ENCODE measurements at regions not wholly inside any gene's neighbourhood (a gene's known extent, or its start where the extent isn't known, plus 50 kb on each side); places are given as distances from the start of the nearest gene placed in this dataset.
"Not testable (repeated sequence)": the region's sequence is repeated elsewhere in the genome, so short reads cannot be mapped to it uniquely, and the experiment has no call there.

DNA sequence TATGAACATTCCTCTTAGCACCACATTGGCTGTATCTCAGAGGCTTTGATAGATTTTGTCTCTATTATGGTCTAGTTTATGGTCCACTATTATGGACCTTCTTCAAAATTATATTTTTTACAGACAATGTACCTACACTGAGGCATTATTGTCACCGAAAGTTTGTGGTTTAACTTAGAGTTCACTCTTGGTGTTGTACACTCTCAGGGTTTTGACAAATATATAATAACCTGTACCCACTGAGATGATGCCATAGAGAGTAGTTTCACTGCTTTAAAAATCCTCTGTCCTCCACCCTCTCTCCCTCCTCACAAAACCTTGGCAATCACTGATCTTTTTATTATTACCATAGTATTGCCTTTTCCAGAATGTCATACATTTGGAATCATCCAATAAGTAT lies 528.2 kb downstream of the SLC6A15 start:
- no peaks in the 10 kb centered on the region for H3K27me3 ChIP-seq
- H3K36me3 ChIP-seq: no peaks in the 10 kb centered on the region
- intact Hi-C loops (cut with DNase I): no loop called here
- no peak overlapping the region for H3K4me3 ChIP-seq
- no peak for DNase-seq
- peaks cover 0 to 5% (median 0%) of the 10 kb centered on the region in 4 donors for H3K9me3 ChIP-seq
- no peaks in the 10 kb centered on the region for H3K4me1 ChIP-seq
- TF ChIP-seq EP300 (IDR thresholded peaks at IDR 0.05): no peak
- TF ChIP-seq POLR2A (IDR thresholded peaks at IDR 0.05): no peak
- H3K27ac ChIP-seq: no peak overlapping the region
- 96 to 98% methylated on average over 1 of the region's 1 CpG for WGBS, 2 donors

- H3K27me3 ChIP-seq; H3K27ac ChIP-seq; H3K9me3 ChIP-seq; H3K36me3 ChIP-seq; H3K4me1 ChIP-seq; DNase-seq; H3K4me3 ChIP-seq; intact Hi-C loops (cut with DNase I): not testable (repeated sequence)
- WGBS, 2 donors: 41 to 59% methylated on average over 1 of the region's 1 CpG
These were observed 530.1 kb downstream of the SLC6A15 start for GRCh38 chr12:84382486-84382885.

DNA sequence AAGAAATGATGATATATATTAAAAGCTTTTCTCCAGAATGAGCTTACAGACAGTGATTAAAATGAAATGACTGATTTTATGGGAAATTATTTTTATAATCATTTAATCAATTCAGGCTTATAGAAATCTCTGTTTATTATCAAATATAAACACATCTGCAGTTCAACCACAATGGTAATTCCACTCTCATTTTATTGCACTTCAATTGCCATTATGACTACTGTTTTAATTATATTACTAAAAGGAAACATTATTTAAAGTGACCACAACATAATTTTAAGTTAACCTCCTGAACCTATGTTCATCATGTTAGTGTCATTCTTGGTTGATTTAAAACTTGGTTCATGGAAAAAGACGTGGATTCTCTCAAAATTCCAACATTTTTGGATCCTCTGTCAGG lies 536.3 kb downstream of the SLC6A15 start:
- no peak for DNase-seq
- WGBS, 2 donors: 16 to 46% methylated on average over 1 of the region's 1 CpG

DNA sequence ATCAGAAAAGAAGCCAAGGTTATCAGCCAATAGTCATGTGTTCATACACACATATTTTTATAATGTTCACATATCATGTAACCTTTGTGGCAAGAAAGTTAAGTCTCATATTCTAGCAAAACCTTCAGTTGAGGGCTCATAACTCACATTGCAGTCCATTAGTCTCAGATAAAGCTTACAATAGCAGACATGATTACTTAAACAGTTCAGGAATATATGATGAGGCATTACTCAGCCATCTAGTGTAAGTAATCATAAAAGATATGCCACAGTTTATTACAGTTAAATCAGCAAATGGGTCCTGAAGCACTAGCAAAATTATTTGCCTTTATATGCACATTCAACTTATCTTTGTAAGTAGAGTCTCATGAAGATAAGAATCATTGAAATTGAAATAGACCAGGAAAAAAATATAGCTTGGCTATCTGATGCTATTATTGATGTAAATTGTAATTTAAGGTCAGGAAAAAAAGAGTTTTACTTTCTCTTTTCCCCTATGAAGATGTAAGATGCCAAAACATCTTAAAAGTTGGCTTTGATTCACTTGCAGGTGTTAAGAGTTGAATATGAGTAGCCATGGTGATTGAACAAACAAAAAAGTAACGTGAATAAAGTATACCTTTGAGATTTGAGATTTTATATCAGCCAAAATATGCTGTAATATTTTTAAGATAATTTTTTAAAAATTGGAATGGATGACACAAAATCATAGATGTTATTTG lies 537.0 kb downstream of the SLC6A15 start:
- no peak for DNase-seq
- Histone ChIP-seq H3K36me3 (no peaks in the 10 kb centered on the region), H3K27ac (no peak overlapping the region), H3K9me3 (no peaks in the 10 kb centered on the region), H3K4me3 (no peak overlapping the region), H3K4me1 (no peaks in the 10 kb centered on the region), H3K27me3 (no peaks in the 10 kb centered on the region)
- no peak for TF ChIP-seq CTCF (IDR thresholded peaks at IDR 0.05)
- WGBS, 2 donors: 3 to 42% methylated on average over 1 of the region's 1 CpG
- intact Hi-C loops (cut with DNase I): no loop called here

More for the DNA sequence above, 536.3 kb downstream of the SLC6A15 start:
- no peak overlapping the region for H3K4me3 ChIP-seq
- H3K4me1 ChIP-seq: no peaks in the 10 kb centered on the region
- no peak overlapping the region for H3K27ac ChIP-seq
- TF ChIP-seq CTCF (IDR thresholded peaks at IDR 0.05): no peak
- no peak for TF ChIP-seq EP300 (IDR thresholded peaks at IDR 0.05)
- TF ChIP-seq POLR2A (IDR thresholded peaks at IDR 0.05): no peak
- no peaks in the 10 kb centered on the region for H3K9me3 ChIP-seq
- no peaks in the 10 kb centered on the region for H3K36me3 ChIP-seq
- no peaks in the 10 kb centered on the region for H3K27me3 ChIP-seq
- intact Hi-C loops (cut with DNase I): no loop called here

- H3K9me3 ChIP-seq: no peaks in the 10 kb centered on the region
- no peaks in the 10 kb centered on the region for H3K36me3 ChIP-seq
- no peak overlapping the region for H3K4me3 ChIP-seq
- H3K4me1 ChIP-seq: no peaks in the 10 kb centered on the region
- no peak for DNase-seq
- no peak for TF ChIP-seq EP300 (IDR thresholded peaks at IDR 0.05)
- no peak for TF ChIP-seq POLR2A (IDR thresholded peaks at IDR 0.05)
- TF ChIP-seq POLR2AphosphoS5 (IDR thresholded peaks at IDR 0.05): no peak
- no peak for TF ChIP-seq CTCF (IDR thresholded peaks at IDR 0.05)
- H3K27me3 ChIP-seq: no peaks in the 10 kb centered on the region
- intact Hi-C loops (cut with DNase I): no loop called here
- no peak overlapping the region for H3K27ac ChIP-seq
- 78 to 90% methylated on average over 7 of the region's 7 CpGs for WGBS, 2 donors
These were observed 550.1 kb downstream of the SLC6A15 start for GRCh38 chr12:84362552-84362897.

All from sigmoid colon (tissue), 6 donors.